ENCODE measurements at regions not wholly inside any gene's neighbourhood (a gene's known extent, or its start where the extent isn't known, plus 50 kb on each side); places are given as distances from the start of the nearest gene placed in this dataset.
"Not testable (repeated sequence)": the region's sequence is repeated elsewhere in the genome, so short reads cannot be mapped to it uniquely, and the experiment has no call there.

- ATAC-seq (ENCODE audit: poor library complexity); DNase-seq; intact Hi-C loops (cut with DNase I): not testable (repeated sequence)
These were observed 51.7 kb upstream of the PAXBP1 start for GRCh38 chr21:32823296-32823695.

GRCh38 chr21:32824950-32825349 lies 53.4 kb upstream of the PAXBP1 start:
- ATAC-seq (ENCODE audit: poor library complexity), result no peak
- DNase-seq, result no peak
- intact Hi-C loops (cut with DNase I), result loop anchor here (5.0 kb wide), 1 partner anchor 173 kb away; no protein-coding TSS in a partner anchor

GRCh38 chr21:32826329-32827167 lies 55.0 kb upstream of the PAXBP1 start:
- intact Hi-C loops (cut with DNase I), result loop anchor here (5.0 kb wide), 1 partner anchor 174 kb away; no protein-coding TSS in a partner anchor
- no peak for DNase-seq
- peak; percentile 90 for ATAC-seq (ENCODE audit: poor library complexity)

- ATAC-seq (ENCODE audit: poor library complexity), result no peak
- DNase-seq, result no peak
- intact Hi-C loops (cut with DNase I), result loop anchor here (5.0 kb wide), 1 partner anchor 177 kb away; no protein-coding TSS in a partner anchor
These were observed 57.4 kb upstream of the PAXBP1 start for GRCh38 chr21:32828908-32829307.

GRCh38 chr21:32829504-32829903 lies 57.9 kb upstream of the PAXBP1 start:
- intact Hi-C loops (cut with DNase I), result loop anchor here (5.0 kb wide), 1 partner anchor 177 kb away; no protein-coding TSS in a partner anchor
- DNase-seq (no peak), ATAC-seq (ENCODE audit: poor library complexity) (no peak)

GRCh38 chr21:32831779-32832178 lies 60.2 kb upstream of the PAXBP1 start:
- intact Hi-C loops (cut with DNase I); DNase-seq; ATAC-seq (ENCODE audit: poor library complexity): not testable (repeated sequence)

- no peak for DNase-seq
- intact Hi-C loops (cut with DNase I), result no loop called here
These were observed 62.8 kb upstream of the PAXBP1 start for GRCh38 chr21:32834211-32834915.

GRCh38 chr21:32834916-32835235 lies 63.3 kb upstream of the PAXBP1 start:
- DNase-seq (no peak), ATAC-seq (ENCODE audit: poor library complexity) (no peak)
- intact Hi-C loops (cut with DNase I), result no loop called here

More at GRCh38 chr21:32834211-32834915, 62.8 kb upstream of the PAXBP1 start:
- no peak for ATAC-seq (ENCODE audit: poor library complexity)

GRCh38 chr21:32842146-32842545 lies 70.6 kb upstream of the PAXBP1 start:
- intact Hi-C loops (cut with DNase I), result no loop called here
- DNase-seq (no peak), ATAC-seq (ENCODE audit: poor library complexity) (no peak)

GRCh38 chr21:32843561-32843960 lies 72.0 kb upstream of the PAXBP1 start:
- DNase-seq (no peak), ATAC-seq (ENCODE audit: poor library complexity) (no peak)
- intact Hi-C loops (cut with DNase I), result no loop called here

GRCh38 chr21:32844076-32844475 lies 72.5 kb upstream of the PAXBP1 start:
- no peak for ATAC-seq (ENCODE audit: poor library complexity)
- intact Hi-C loops (cut with DNase I), result no loop called here
- DNase-seq, result no peak

- intact Hi-C loops (cut with DNase I), result no loop called here
- no peak for ATAC-seq (ENCODE audit: poor library complexity)
- DNase-seq, result no peak
These were observed 73.3 kb upstream of the PAXBP1 start for GRCh38 chr21:32844653-32845436.

- intact Hi-C loops (cut with DNase I), result no loop called here
- no peak for ATAC-seq (ENCODE audit: poor library complexity)
- no peak for DNase-seq
These were observed 87.1 kb upstream of the PAXBP1 start for GRCh38 chr21:32858628-32859027.

GRCh38 chr21:32860399-32860798 lies 88.8 kb upstream of the PAXBP1 start:
- intact Hi-C loops (cut with DNase I), result no loop called here
- ATAC-seq (ENCODE audit: poor library complexity) (no peak), DNase-seq (no peak)

GRCh38 chr21:32861866-32862265 lies 90.3 kb upstream of the PAXBP1 start:
- intact Hi-C loops (cut with DNase I), result no loop called here
- DNase-seq (no peak), ATAC-seq (ENCODE audit: poor library complexity) (no peak)

- intact Hi-C loops (cut with DNase I), result no loop called here
- no peak for DNase-seq
- ATAC-seq (ENCODE audit: poor library complexity), result no peak
These were observed 96.0 kb upstream of the PAXBP1 start for GRCh38 chr21:32867597-32867996.

GRCh38 chr21:32868631-32869454 lies 97.3 kb upstream of the PAXBP1 start:
- no peak for ATAC-seq (ENCODE audit: poor library complexity)
- no peak for DNase-seq
- intact Hi-C loops (cut with DNase I), result no loop called here

GRCh38 chr21:32869459-32869858 lies 97.9 kb upstream of the PAXBP1 start:
- no peak for ATAC-seq (ENCODE audit: poor library complexity)
- intact Hi-C loops (cut with DNase I), result no loop called here
- no peak for DNase-seq
